Activated T-helper 1 cell treated with anti-CD3 and anti-CD28 coated beads, Interleukin-12 subunit alpha, Interleukin-12 subunit beta, Interleukin-2, Interleukin-4 antibody, amounts not matched to agents 30 ng/mL and 10 ng/mL and 1 ng/mL, durations not matched to agents 14 hours and 24 hours and 36 hours (primary cell): ENCODE measurements at regions not wholly inside any gene's neighbourhood (a gene's known extent, or its start where the extent isn't known, plus 50 kb on each side); places are given as distances from the start of the nearest gene placed in this dataset.

Experiments
- DNase-seq: peaks from one replicate; pipeline ENCODE4 v3.0.0; 2021; ENCODE audit warnings: low spot score
- H3K27ac Mint-ChIP-seq: one replicate; pipeline ENCODE4 v1.8.0; 2021; ENCODE audit warnings: mild to moderate bottlenecking, mixed read lengths
- H3K27me3 Mint-ChIP-seq: one replicate; pipeline ENCODE4 v1.8.0; 2022; ENCODE audit warnings: mild to moderate bottlenecking, moderate library complexity, mixed read lengths; ENCODE audit not compliant: insufficient read depth
- H3K36me3 Mint-ChIP-seq: one replicate; pipeline ENCODE4 v1.8.0; 2021; ENCODE audit warnings: low read depth, mixed read lengths
- H3K4me1 Mint-ChIP-seq: one replicate; pipeline ENCODE4 v1.8.0; 2021; ENCODE audit warnings: low read depth, mixed read lengths
- H3K4me3 Mint-ChIP-seq: one replicate; pipeline ENCODE4 v1.8.0; 2021; ENCODE audit warnings: mild to moderate bottlenecking, moderate library complexity, mixed read lengths
- H3K9me3 Mint-ChIP-seq: one replicate; pipeline ENCODE4 v1.8.0; 2021; ENCODE audit warnings: mixed read lengths
- intact Hi-C: fragments of 100-400 bp; cut with micrococcal nuclease; formaldehyde crosslinking; loops from one replicate; pipeline ENCODE4 v1.15.1; 2024

- no peak for DNase-seq
- H3K4me3 Mint-ChIP-seq: no peak overlapping the region
- intact Hi-C loops: no loop called here
- H3K9me3 Mint-ChIP-seq: peaks cover 14% of the 10 kb centered on the region
- H3K27me3 Mint-ChIP-seq: no peaks in the 10 kb centered on the region
- no peaks in the 10 kb centered on the region for H3K36me3 Mint-ChIP-seq
- H3K27ac Mint-ChIP-seq: no peak overlapping the region
- H3K4me1 Mint-ChIP-seq: peaks cover 7% of the 10 kb centered on the region
Measured at GRCh38 chr16:86213437-86214205, 296.7 kb upstream of the FOXF1 start.

- intact Hi-C loops: no loop called here
- H3K9me3 Mint-ChIP-seq: peaks cover 14% of the 10 kb centered on the region
- no peak overlapping the region for H3K27ac Mint-ChIP-seq
- no peak overlapping the region for H3K4me3 Mint-ChIP-seq
- H3K27me3 Mint-ChIP-seq: peaks cover 1% of the 10 kb centered on the region
- no peaks in the 10 kb centered on the region for H3K36me3 Mint-ChIP-seq
- DNase-seq: no peak
- H3K4me1 Mint-ChIP-seq: peaks cover 7% of the 10 kb centered on the region
Measured at GRCh38 chr16:86214326-86215232, 295.7 kb upstream of the FOXF1 start.

DNA sequence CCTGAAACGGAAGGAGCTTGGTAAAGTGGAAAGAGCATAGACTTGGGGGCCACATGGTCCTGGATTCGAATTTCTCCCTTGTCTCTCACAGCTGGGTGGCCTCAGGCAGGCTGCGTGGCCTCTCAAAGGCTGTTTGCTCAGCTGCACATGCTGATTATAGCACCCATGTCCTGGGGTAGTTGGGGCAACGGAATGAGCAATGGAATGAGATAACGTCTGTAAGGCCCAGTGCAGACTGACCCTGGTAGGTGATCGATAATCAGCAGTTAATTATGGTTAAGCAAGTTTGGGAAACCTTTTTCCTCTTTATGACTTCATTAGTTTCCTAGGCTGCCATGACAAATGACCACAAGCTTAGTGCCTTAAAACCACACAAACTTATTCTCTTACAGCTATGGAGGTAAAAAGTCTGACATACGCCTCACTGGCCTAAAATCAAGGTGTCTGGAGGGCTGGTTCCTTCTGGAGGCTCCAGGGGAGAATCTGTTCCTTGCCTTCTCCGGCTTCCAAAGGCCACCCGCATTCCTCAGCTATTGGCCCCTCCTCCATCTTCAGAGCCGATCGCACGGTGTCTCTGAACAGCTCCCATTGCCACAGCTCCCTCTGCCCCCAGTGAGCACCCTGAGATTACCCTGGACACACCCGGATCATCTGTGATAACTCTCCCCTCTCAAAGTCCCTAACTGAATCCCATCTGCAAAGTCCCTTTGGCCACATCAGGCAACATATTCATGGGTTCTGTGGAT is 294.9 kb upstream of the FOXF1 start:
- H3K4me1 Mint-ChIP-seq: peaks cover 7% of the 10 kb centered on the region
- no peak for DNase-seq
- H3K4me3 Mint-ChIP-seq: no peak overlapping the region
- H3K27me3 Mint-ChIP-seq: peaks cover 1% of the 10 kb centered on the region
- H3K9me3 Mint-ChIP-seq: peaks cover 14% of the 10 kb centered on the region
- intact Hi-C loops: no loop called here
- no peaks in the 10 kb centered on the region for H3K36me3 Mint-ChIP-seq
- H3K27ac Mint-ChIP-seq: no peak overlapping the region

DNA sequence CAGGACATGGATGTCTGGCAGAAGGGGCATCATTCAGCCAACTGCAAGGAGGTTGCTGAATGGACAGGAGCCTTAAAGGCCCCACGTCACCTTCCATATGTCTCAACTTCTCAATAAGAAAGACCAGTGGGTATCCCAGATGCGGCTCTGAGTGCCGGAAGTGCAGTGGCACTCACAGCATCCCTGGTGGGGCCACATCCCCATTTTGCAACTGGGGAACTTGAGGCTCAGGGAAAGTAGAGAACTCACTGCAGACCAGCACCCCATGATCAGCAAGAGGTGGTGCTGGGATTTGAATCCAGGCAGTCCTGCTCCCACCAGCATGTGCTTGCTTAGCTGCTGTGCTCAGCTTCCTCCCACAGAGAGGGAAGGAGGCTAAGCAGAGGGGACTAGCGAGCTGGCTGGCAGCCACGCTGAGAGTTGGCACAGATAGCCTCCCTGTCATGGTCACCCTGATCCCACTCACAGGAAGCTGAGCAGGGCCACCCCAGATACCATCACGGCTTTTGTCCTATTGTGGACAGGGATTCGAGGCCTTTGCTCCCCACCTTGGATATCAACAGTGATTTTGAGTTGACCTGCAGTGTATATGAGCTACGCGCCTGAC is 294.2 kb upstream of the FOXF1 start:
- intact Hi-C loops: no loop called here
- Mint-ChIP-seq H3K27ac (no peak overlapping the region), H3K9me3 (peaks cover 14% of the 10 kb centered on the region), H3K36me3 (no peaks in the 10 kb centered on the region), H3K27me3 (peaks cover 5% of the 10 kb centered on the region), H3K4me3 (no peak overlapping the region), H3K4me1 (peaks cover 7% of the 10 kb centered on the region)
- DNase-seq: no peak

DNA sequence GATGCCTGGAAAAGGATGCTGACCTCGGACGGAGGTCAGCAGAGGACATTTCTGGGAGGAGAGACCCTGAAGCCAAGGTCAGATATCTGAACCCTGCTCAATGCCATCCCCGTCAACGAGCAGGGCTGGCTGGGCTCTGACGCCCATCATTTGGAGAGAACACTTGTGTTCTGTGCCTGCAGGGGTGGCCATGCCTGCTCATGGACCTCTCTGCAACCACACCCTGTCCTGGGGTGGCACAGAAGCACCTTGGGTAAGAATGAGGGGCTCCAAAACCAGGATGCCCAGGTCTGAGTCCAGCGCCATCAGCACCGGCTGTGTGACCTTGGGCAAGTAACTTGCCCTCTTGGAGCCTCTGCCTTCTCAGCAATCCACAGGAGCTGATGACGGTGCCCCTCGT is 293.7 kb upstream of the FOXF1 start:
- Mint-ChIP-seq H3K9me3 (peaks cover 14% of the 10 kb centered on the region), H3K4me3 (no peak overlapping the region), H3K4me1 (peaks cover 7% of the 10 kb centered on the region), H3K27ac (no peak overlapping the region), H3K36me3 (no peaks in the 10 kb centered on the region), H3K27me3 (peaks cover 5% of the 10 kb centered on the region)
- DNase-seq: no peak
- intact Hi-C loops: no loop called here

GRCh38 chr16:86217001-86217890 is 293.1 kb upstream of the FOXF1 start:
- H3K4me3 Mint-ChIP-seq: no peak overlapping the region

DNA sequence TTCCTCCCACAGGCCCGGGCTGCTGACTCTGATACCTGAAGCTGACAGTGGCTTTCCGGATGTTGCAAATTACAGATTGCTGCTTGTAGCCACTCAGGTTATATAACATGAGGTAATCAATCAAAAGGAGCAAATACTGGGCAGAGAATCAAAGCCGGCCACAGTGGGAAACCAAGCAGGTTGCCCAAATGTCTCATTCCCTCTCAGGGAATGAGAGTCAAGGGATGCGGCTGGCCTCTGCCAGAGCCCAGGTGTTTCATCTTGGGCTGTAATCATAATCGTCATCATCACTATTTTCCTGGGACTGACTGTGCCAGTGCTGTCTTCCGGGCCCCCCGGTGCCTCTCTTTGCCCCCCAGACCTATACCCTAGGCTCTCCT is 292.4 kb upstream of the FOXF1 start:
- Mint-ChIP-seq H3K36me3 (no peaks in the 10 kb centered on the region), H3K4me1 (peaks cover 3% of the 10 kb centered on the region), H3K27me3 (peaks cover 5% of the 10 kb centered on the region), H3K4me3 (no peak overlapping the region), H3K9me3 (peaks cover 3% of the 10 kb centered on the region), H3K27ac (no peak overlapping the region)
- no peak for DNase-seq
- intact Hi-C loops: no loop called here

More at GRCh38 chr16:86217001-86217890, 293.1 kb upstream of the FOXF1 start:
- Mint-ChIP-seq H3K36me3 (no peaks in the 10 kb centered on the region), H3K27me3 (peaks cover 5% of the 10 kb centered on the region), H3K9me3 (peaks cover 9% of the 10 kb centered on the region), H3K27ac (no peak overlapping the region), H3K4me1 (peaks cover 7% of the 10 kb centered on the region)
- intact Hi-C loops: no loop called here
- no peak for DNase-seq

DNA sequence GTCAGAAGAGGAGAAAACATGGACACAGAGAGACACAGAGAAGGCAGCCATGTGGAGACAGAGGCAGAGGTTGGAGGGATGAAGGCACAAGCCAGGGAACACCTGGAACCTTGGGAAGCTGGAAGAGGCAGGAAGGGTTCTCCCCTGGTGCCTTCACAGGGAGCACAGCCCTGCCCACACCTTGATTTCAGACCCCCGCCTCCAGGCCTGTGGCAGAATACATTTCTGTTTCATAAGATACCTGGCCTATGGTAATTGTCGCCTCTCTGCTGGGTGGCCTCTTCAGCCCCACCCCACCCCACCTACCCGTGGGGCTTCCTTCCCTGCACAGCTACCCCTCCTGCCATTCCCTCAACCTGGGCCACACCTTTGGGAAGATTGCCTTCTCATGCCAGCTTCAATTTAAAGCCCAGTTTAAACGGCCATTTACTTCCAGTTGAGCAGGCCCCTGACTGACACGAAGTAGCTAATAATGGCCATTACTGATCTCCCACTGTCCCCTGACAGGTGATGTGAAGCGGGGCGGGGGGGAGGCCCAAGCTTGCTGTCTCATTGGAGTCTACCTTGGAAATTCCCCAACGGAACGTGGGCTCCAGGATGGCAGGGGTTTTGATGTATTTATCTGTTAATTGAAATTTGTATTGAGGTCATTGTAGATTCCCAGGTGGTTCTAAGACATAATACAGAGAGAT is 291.7 kb upstream of the FOXF1 start:
- no peak for DNase-seq
- Mint-ChIP-seq H3K9me3 (no peaks in the 10 kb centered on the region), H3K27ac (no peak overlapping the region), H3K27me3 (peaks cover 5% of the 10 kb centered on the region), H3K36me3 (no peaks in the 10 kb centered on the region), H3K4me3 (no peak overlapping the region), H3K4me1 (no peaks in the 10 kb centered on the region)
- intact Hi-C loops: no loop called here

- Mint-ChIP-seq H3K27ac (no peak overlapping the region), H3K27me3 (peaks cover 5% of the 10 kb centered on the region), H3K4me3 (no peak overlapping the region), H3K36me3 (no peaks in the 10 kb centered on the region), H3K9me3 (no peaks in the 10 kb centered on the region), H3K4me1 (no peaks in the 10 kb centered on the region)
- intact Hi-C loops: no loop called here
- no peak for DNase-seq
Measured at GRCh38 chr16:86219655-86220445, 290.5 kb upstream of the FOXF1 start.

DNA sequence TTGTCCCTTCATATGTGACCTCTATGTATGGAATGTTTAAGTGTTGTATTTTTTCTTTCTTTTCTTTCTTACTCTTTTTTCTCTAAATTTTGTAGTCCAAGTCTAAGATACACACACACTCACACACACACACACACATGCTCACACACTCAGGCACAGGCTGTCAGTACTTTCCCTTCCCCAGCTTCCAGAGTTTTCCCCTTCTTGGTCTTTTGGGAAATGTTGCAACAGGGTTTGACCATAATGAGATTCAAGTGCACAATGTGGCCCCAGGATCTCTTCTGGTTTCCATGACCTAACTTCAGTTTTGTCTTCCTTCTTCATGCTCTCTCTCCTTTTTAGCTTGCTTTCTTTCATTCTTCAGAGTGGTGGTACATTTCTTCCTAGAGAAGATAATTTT is 289.8 kb upstream of the FOXF1 start:
- intact Hi-C loops: no loop called here

DNA sequence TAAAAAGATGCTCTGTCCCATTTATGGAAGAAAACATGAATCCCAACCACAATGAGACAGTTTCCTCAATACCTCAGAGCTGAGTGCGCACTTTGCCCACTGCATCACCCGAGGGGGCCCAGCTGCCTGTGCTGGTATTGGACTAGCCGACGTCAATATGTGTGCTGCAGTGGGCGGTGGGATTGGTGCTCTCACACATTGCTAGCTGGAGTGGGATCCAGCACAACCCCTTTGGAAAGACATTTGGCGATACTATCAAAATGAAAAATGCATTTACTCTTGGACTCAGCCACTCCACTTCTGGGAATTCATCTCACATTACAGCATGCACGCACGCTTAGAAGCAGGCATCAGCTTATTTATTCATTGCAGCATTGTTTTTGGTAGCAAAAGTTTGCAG is 289.2 kb upstream of the FOXF1 start:
- no peak overlapping the region for H3K4me3 Mint-ChIP-seq
- peaks cover 5% of the 10 kb centered on the region for H3K27me3 Mint-ChIP-seq
- H3K36me3 Mint-ChIP-seq: no peaks in the 10 kb centered on the region
- H3K4me1 Mint-ChIP-seq: no peaks in the 10 kb centered on the region
- no peaks in the 10 kb centered on the region for H3K9me3 Mint-ChIP-seq
- DNase-seq: no peak
- intact Hi-C loops: no loop called here
- H3K27ac Mint-ChIP-seq: no peak overlapping the region

More for the DNA sequence above, 289.8 kb upstream of the FOXF1 start:
- no peaks in the 10 kb centered on the region for H3K4me1 Mint-ChIP-seq
- no peak overlapping the region for H3K27ac Mint-ChIP-seq
- no peak overlapping the region for H3K4me3 Mint-ChIP-seq
- peaks cover 5% of the 10 kb centered on the region for H3K27me3 Mint-ChIP-seq
- no peaks in the 10 kb centered on the region for H3K36me3 Mint-ChIP-seq
- H3K9me3 Mint-ChIP-seq: no peaks in the 10 kb centered on the region
- no peak for DNase-seq
